Stimulated activated effector memory CD8-positive, alpha-beta T cell treated with anti-CD3 and anti-CD28 coated beads, Interleukin-12 subunit alpha, Interleukin-12 subunit beta, amount 100 ng/mL, for 72 hours (primary cell): ENCODE measurements at regions not wholly inside any gene's neighbourhood (a gene's known extent, or its start where the extent isn't known, plus 50 kb on each side); places are given as distances from the start of the nearest gene placed in this dataset.

Experiments used
- ATAC-seq: fragments of 150-1000 bp; cut with Tn5 transposase; 2 replicates; pipeline ENCODE4 v1.10.0; 2021
- DNase-seq, 2 donors: peaks; one replicate each; pipeline ENCODE4 v3.0.0; 2021 to 2022; ENCODE audit warnings: low spot score in 2 of 2
- H3K27ac Mint-ChIP-seq: one replicate; pipeline ENCODE4 v1.8.0; 2022; ENCODE audit warnings: mild to moderate bottlenecking, mixed read lengths
- H3K36me3 Mint-ChIP-seq: one replicate; pipeline ENCODE4 v1.8.0; 2022; ENCODE audit warnings: mild to moderate bottlenecking, mixed read lengths
- H3K4me1 Mint-ChIP-seq: one replicate; pipeline ENCODE4 v1.8.0; 2022; ENCODE audit warnings: mixed read lengths
- H3K4me3 Mint-ChIP-seq: one replicate; pipeline ENCODE4 v1.8.0; 2022; ENCODE audit warnings: mild to moderate bottlenecking, mixed read lengths
- H3K9me3 Mint-ChIP-seq: one replicate; pipeline ENCODE4 v1.8.0; 2022; ENCODE audit warnings: mixed read lengths

GRCh38 chr18:56389190-56389589 lies 249.2 kb downstream of the TXNL1 start:
- no peak for ATAC-seq
- Mint-ChIP-seq H3K4me3 (no peak overlapping the region), H3K27ac (no peak overlapping the region), H3K36me3 (no peaks in the 10 kb centered on the region), H3K9me3 (peaks cover 4% of the 10 kb centered on the region), H3K4me1 (no peaks in the 10 kb centered on the region)
- DNase-seq: no peak

DNA sequence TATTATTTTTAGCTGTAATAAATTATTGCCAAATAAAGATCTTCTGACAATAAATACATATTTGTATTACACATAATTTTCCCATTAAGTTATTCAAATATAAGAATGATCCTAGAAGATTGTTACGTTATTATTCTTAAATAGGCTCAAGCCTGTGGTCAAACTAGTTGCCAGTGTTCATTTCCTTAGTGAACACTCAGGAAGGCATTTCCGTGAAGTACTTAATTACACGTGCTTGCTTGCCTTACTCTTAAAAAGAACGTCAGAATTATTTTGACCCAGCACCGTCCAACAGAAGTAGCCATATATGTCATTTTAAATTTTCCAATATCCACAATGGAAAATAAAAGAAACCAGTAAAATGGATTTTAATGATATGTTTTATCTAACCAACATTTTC lies 249.8 kb downstream of the TXNL1 start:
- Mint-ChIP-seq H3K36me3 (no peaks in the 10 kb centered on the region), H3K27ac (no peak overlapping the region), H3K4me1 (no peaks in the 10 kb centered on the region), H3K4me3 (no peak overlapping the region), H3K9me3 (peaks cover 5% of the 10 kb centered on the region)
- DNase-seq (no peak), ATAC-seq (no peak)

DNA sequence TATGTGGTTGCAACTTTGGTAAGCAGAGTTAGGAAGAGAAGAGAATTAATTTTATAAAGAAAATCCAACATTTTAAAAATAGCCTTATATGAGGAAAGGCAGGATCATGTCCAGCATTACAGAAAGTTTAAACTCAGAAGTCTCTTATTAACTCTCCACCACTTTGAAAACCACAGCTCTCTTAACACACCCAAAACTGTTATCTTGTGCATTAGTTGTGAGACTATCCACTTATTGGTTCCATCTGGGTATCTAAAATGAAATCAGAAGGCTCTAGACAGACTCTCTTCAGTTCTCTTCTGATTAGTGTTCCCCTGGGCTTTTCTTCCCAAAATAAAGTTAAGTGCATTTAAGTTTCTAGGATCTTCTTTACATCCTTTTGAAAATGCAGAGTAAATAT lies 251.5 kb downstream of the TXNL1 start:
- Mint-ChIP-seq H3K4me3 (no peak overlapping the region), H3K4me1 (no peaks in the 10 kb centered on the region), H3K36me3 (no peaks in the 10 kb centered on the region)

GRCh38 chr18:56383349-56383748 lies 255.0 kb downstream of the TXNL1 start:
- no peak overlapping the region for H3K27ac Mint-ChIP-seq
- no peaks in the 10 kb centered on the region for H3K36me3 Mint-ChIP-seq
- ATAC-seq (no peak), DNase-seq (no peak)
- H3K4me3 Mint-ChIP-seq: no peak overlapping the region
- no peaks in the 10 kb centered on the region for H3K4me1 Mint-ChIP-seq
- H3K9me3 Mint-ChIP-seq: peaks cover 7% of the 10 kb centered on the region

More for the DNA sequence above, 251.5 kb downstream of the TXNL1 start:
- Mint-ChIP-seq H3K27ac (no peak overlapping the region), H3K9me3 (peaks cover 7% of the 10 kb centered on the region)
- no peak for DNase-seq
- no peak for ATAC-seq

- Mint-ChIP-seq H3K36me3 (no peaks in the 10 kb centered on the region), H3K4me1 (no peaks in the 10 kb centered on the region), H3K4me3 (no peak overlapping the region), H3K27ac (no peak overlapping the region), H3K9me3 (peaks cover 7% of the 10 kb centered on the region)
- no peak for DNase-seq
- ATAC-seq: no peak
Observed at GRCh38 chr18:56382541-56382940, 255.9 kb downstream of the TXNL1 start.

- Mint-ChIP-seq H3K9me3 (peaks cover 3% of the 10 kb centered on the region), H3K4me1 (no peaks in the 10 kb centered on the region), H3K36me3 (no peaks in the 10 kb centered on the region), H3K4me3 (no peak overlapping the region), H3K27ac (no peak overlapping the region)
- DNase-seq (no peak), ATAC-seq (no peak)
Observed at GRCh38 chr18:56381196-56381595, 257.2 kb downstream of the TXNL1 start.

GRCh38 chr18:56380685-56381084 lies 257.7 kb downstream of the TXNL1 start:
- DNase-seq (no peak), ATAC-seq (no peak)
- H3K4me1 Mint-ChIP-seq: no peaks in the 10 kb centered on the region
- H3K9me3 Mint-ChIP-seq: peaks cover 5% of the 10 kb centered on the region
- no peaks in the 10 kb centered on the region for H3K36me3 Mint-ChIP-seq
- no peak overlapping the region for H3K4me3 Mint-ChIP-seq
- no peak overlapping the region for H3K27ac Mint-ChIP-seq

DNA sequence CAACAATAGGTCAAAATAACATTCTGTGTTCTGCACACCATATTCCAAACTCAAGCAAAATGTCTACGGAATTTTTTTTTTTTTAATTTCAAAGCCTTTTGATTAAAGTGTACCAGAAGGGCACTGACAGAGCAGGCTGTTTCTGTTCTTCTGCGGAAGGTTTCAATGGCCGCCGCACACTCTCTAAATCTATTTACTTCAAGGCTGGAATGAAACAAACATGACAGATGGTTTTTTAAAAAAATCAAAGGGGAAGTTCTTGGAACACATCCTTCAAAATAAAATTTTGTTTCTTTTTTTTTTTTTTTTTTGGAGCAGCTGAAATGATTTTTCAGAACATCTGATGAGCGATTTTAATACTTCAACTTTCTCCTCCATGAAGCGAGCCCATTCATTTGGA lies 259.1 kb downstream of the TXNL1 start:
- H3K36me3 Mint-ChIP-seq: no peaks in the 10 kb centered on the region
- H3K4me1 Mint-ChIP-seq: no peaks in the 10 kb centered on the region
- H3K27ac Mint-ChIP-seq: no peak overlapping the region
- peaks cover 5% of the 10 kb centered on the region for H3K9me3 Mint-ChIP-seq
- no peak overlapping the region for H3K4me3 Mint-ChIP-seq
- DNase-seq (no peak), ATAC-seq (no peak)

DNA sequence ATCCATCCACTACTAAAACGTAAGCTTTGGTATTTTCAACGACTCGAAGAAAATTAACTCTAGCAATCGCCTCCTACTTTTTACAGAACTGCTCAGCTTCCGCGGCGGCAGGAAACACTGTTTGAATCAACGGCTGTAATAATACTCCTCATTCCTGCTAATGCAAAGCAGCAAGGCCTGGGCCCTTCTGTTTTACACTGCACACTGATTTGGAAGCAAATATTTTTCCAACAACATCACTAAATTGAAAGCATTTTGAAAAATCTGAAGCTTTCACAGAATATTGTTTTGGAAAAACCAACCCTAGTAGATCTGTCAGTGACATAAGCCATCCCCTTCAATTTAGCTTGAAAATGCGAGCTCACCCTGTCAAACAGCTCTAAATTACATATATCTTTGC lies 261.2 kb downstream of the TXNL1 start:
- no peak for ATAC-seq
- H3K36me3 Mint-ChIP-seq: no peaks in the 10 kb centered on the region

DNA sequence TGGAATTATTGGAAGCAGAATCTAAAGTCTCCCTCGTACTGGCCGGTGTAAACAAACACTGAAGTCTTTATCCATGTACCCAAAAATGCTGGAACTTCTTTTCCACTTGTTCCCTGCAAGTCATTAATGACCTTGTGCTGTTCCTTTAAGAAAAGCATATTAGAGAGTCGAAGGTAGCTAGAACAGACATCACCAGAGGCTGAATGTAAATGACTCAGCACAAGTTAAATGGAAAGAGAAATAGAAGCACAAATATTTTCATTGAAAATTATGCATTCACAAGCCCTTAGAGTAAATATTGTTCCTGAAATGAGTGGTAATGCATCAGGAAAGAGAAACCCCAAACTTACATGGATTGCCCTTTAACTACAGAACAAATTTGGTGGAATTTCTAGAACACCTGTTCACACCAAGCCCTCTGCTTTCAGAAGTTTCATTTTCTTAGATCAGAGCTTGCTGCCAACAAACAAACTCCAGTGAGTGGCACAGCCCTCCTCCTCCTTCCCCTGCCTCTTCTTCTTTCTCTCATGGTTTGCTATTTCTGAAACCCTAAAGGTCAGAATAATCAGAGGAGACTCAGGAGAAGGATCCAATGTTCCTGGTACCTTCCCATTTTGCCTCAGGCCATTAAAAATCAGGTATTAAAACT lies 264.3 kb downstream of the TXNL1 start:
- DNase-seq (no peak), ATAC-seq (no peak)
- H3K4me3 Mint-ChIP-seq: no peak overlapping the region
- H3K27ac Mint-ChIP-seq: no peak overlapping the region
- no peaks in the 10 kb centered on the region for H3K4me1 Mint-ChIP-seq
- no peaks in the 10 kb centered on the region for H3K36me3 Mint-ChIP-seq
- peaks cover 6% of the 10 kb centered on the region for H3K9me3 Mint-ChIP-seq

More for the DNA sequence above, 261.2 kb downstream of the TXNL1 start:
- H3K27ac Mint-ChIP-seq: no peak overlapping the region
- DNase-seq: no peak
- H3K9me3 Mint-ChIP-seq: peaks cover 6% of the 10 kb centered on the region
- no peaks in the 10 kb centered on the region for H3K4me1 Mint-ChIP-seq
- no peak overlapping the region for H3K4me3 Mint-ChIP-seq

DNA sequence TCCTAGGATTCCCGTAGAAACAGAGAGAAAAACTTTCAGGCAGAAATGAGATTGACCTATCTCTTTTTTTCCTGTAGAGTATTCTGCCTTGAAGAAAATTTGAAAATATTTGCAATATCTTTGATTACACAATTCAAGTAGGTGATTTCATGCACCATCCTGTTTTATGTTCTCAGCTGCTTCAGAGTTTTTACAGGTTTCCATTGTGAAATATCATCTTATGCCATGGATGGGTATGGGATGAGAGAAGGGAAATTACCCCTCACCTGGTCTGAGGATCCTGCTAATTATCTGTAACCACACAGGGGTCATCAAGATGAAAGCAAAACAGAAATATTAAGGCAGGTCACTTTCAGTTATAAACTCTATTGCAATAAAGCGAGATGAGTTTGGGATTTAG lies 264.8 kb downstream of the TXNL1 start:
- Mint-ChIP-seq H3K4me3 (no peak overlapping the region), H3K9me3 (peaks cover 6% of the 10 kb centered on the region)
- ATAC-seq: no peak

GRCh38 chr18:56368066-56368465 lies 270.3 kb downstream of the TXNL1 start:
- peaks cover 4% of the 10 kb centered on the region for H3K9me3 Mint-ChIP-seq
- H3K36me3 Mint-ChIP-seq: no peaks in the 10 kb centered on the region
- H3K4me3 Mint-ChIP-seq: no peak overlapping the region
- ATAC-seq (no peak), DNase-seq (no peak)
- H3K27ac Mint-ChIP-seq: no peak overlapping the region
- H3K4me1 Mint-ChIP-seq: no peaks in the 10 kb centered on the region

More for the DNA sequence above, 264.8 kb downstream of the TXNL1 start:
- H3K4me1 Mint-ChIP-seq: no peaks in the 10 kb centered on the region
- H3K27ac Mint-ChIP-seq: no peak overlapping the region
- H3K36me3 Mint-ChIP-seq: no peaks in the 10 kb centered on the region
- no peak for DNase-seq

DNA sequence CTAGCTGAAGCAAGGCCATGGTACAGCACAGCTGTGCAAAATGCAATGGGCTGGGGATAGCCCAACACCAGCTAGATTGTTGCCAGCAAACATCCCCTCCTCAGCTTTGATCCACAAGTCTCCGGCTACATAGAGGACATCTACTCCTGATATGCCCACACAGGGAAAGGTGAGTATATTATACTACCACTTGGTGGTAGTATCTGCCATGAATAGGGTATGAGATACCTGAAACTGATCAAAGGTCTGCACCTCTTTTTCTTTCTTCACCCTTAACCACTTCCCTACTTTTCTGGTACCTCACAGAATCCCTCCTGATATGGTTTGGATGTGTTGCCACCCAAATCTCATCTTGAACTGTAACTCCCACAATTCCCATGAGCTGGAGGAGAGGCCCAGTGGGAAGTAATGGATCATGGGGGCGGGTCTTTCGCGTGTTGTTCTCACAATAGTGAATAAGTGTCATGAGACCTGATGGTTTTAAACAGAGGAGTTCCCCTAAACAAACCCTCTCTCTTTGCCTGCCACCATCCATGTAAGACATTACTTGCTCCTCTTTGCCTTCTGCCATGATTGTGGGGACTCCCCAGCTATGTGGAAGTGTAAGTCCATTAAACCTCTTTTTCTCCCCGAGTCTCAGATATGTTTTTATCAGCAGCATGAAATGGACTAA lies 279.6 kb downstream of the TXNL1 start:
- no peak for ATAC-seq
- peaks cover 16% of the 10 kb centered on the region for H3K9me3 Mint-ChIP-seq
- H3K4me1 Mint-ChIP-seq: no peaks in the 10 kb centered on the region
- H3K4me3 Mint-ChIP-seq: no peak overlapping the region
- no peak for DNase-seq
- H3K27ac Mint-ChIP-seq: no peak overlapping the region
- no peaks in the 10 kb centered on the region for H3K36me3 Mint-ChIP-seq

GRCh38 chr18:56353663-56354260 lies 284.6 kb downstream of the TXNL1 start:
- Mint-ChIP-seq H3K9me3 (peaks cover 11% of the 10 kb centered on the region), H3K4me3 (no peak overlapping the region), H3K4me1 (no peaks in the 10 kb centered on the region), H3K27ac (no peak overlapping the region), H3K36me3 (no peaks in the 10 kb centered on the region)
- ATAC-seq (no peak), DNase-seq (no peak)

DNA sequence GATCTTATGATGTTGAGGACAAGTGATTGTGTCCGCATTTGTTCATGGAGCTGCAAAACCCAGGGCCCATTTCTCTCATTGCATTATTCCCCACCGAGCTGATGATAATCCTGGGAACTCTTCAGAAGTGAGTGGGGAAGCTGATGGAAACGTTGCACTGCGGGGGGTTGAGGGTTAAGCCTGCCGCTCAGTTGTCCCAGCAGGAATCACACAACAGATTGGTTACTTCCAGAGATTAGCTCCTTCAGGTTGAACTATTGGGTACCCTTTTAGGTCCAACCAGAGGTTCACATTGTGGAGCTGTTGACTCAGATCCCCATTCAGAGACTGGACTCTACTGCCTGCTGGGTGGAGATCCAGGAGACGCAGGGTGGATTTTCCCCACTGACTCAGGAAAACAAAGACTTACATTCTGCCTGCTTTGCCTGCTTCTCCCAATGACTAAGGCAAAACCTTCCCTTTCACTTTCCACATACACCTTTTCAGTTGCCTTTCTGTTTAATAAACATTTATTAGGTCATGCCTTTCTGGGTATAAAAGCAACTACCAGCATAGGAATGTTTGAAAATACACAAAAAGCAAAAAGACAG lies 286.4 kb downstream of the TXNL1 start:
- Mint-ChIP-seq H3K27ac (no peak overlapping the region), H3K4me1 (no peaks in the 10 kb centered on the region), H3K36me3 (no peaks in the 10 kb centered on the region), H3K9me3 (peaks cover 11% of the 10 kb centered on the region), H3K4me3 (no peak overlapping the region)
- DNase-seq (no peak), ATAC-seq (no peak)

DNA sequence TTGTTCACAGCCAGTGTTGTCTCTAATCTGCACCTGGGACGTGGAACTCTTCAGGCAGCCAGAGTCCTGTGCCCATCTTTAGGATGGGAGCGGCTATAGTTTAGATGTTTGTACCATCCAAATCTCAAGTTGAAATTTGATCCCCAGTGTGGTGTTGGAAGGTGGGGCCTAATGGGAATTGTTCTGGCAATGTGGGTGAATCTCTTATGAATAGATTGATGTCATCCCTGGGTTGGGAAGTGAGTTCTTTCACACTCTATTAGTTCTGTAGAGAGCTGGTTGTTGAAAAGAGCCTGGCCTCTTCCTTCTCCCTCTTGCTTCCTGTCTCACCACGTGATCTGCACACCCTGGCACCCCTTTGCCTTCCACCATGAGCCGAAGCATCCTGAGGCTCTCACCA lies 300.9 kb downstream of the TXNL1 start:
- H3K4me3 Mint-ChIP-seq: no peak overlapping the region
- H3K4me1 Mint-ChIP-seq: no peaks in the 10 kb centered on the region
- H3K27ac Mint-ChIP-seq: no peak overlapping the region
- no peaks in the 10 kb centered on the region for H3K36me3 Mint-ChIP-seq
- peaks cover 3% of the 10 kb centered on the region for H3K9me3 Mint-ChIP-seq
- DNase-seq (no peak), ATAC-seq (no peak)
